Body of pancreas (tissue), 4 donors: ENCODE measurements at regions not wholly inside any gene's neighbourhood (a gene's known extent, or its start where the extent isn't known, plus 50 kb on each side); places are given as distances from the start of the nearest gene placed in this dataset.

Source experiments
- POLR2A ChIP-seq, 3 donors: fragments of 450-650 bp; IDR thresholded peaks; one replicate each; pipeline ENCODE4 v1.6.1; 2016; ENCODE audit warnings: antibody characterized with exemption in 3 of 3, mild to moderate bottlenecking in 2 of 3
- TF ChIP-seq, protein P1 (sequence below), 7 experiments: fragments of 450-650 bp in 4 of 7; fragments of 200-600 bp in 3 of 7; sonication (generic) in 3 of 7; IDR thresholded peaks; one replicate each; pipeline ENCODE4 v1.5.1; 2016 to 2019; ENCODE audit warnings: antibody characterized with exemption in 7 of 7

DNA sequence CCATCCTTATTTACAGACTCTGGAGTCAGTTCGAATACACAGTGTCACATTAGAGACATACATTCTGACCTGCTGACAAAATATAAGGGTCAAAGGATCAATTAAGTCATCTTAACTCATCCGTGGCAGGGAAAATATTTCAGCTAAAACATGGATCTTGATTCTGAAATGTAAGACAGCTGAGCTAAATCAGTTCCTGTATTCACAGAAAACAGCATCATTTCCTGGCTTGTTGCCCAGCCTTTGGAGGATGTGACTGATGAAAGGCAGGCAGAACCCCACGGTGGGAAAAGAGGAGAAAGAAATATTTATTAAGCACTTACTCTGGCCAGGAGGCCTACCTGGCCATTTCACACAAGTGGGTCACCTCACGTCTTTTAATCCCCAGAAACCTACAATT is 101.9 kb downstream of the GAS2L3 start:
- TF ChIP-seq, protein P1, sequence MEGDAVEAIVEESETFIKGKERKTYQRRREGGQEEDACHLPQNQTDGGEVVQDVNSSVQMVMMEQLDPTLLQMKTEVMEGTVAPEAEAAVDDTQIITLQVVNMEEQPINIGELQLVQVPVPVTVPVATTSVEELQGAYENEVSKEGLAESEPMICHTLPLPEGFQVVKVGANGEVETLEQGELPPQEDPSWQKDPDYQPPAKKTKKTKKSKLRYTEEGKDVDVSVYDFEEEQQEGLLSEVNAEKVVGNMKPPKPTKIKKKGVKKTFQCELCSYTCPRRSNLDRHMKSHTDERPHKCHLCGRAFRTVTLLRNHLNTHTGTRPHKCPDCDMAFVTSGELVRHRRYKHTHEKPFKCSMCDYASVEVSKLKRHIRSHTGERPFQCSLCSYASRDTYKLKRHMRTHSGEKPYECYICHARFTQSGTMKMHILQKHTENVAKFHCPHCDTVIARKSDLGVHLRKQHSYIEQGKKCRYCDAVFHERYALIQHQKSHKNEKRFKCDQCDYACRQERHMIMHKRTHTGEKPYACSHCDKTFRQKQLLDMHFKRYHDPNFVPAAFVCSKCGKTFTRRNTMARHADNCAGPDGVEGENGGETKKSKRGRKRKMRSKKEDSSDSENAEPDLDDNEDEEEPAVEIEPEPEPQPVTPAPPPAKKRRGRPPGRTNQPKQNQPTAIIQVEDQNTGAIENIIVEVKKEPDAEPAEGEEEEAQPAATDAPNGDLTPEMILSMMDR (IDR thresholded peaks at IDR 0.05): no peak
- no peak for TF ChIP-seq POLR2A (IDR thresholded peaks at IDR 0.05)
